Neural progenitor cell (in vitro differentiated cells): ENCODE measurements at regions not wholly inside any gene's neighbourhood (a gene's known extent, or its start where the extent isn't known, plus 50 kb on each side); places are given as distances from the start of the nearest gene placed in this dataset.

Source experiments
- DNase-seq: peaks from one replicate; pipeline ENCODE4 v3.0.0-alpha.2; 2016; ENCODE audit warnings: low spot score
- H2AFZ ChIP-seq: fragments of 200-600 bp; sonication (generic); replicated peaks from 2 replicates; pipeline ENCODE4 v1.6.1; 2016; ENCODE audit warnings: antibody characterized with exemption
- H3F3A ChIP-seq: fragments of 200-600 bp; sonication (generic); 2 replicates; pipeline ENCODE4 v1.6.1; 2016; ENCODE audit warnings: antibody characterized with exemption, low read depth
- H3K27ac ChIP-seq: fragments of 200-600 bp; sonication (generic); 2 replicates; pipeline ENCODE4 v1.5.1; 2016; ENCODE audit warnings: mild to moderate bottlenecking
- H3K27me3 ChIP-seq: fragments of 200-600 bp; sonication (generic); 2 replicates; pipeline ENCODE4 v1.6.1; 2016; ENCODE audit warnings: mild to moderate bottlenecking, moderate library complexity
- H3K36me3 ChIP-seq: fragments of 200-600 bp; sonication (generic); 2 replicates; pipeline ENCODE4 v1.5.1; 2016
- H3K4me1 ChIP-seq: fragments of 200-600 bp; sonication (generic); 2 replicates; pipeline ENCODE4 v1.6.1; 2016; ENCODE audit warnings: mixed run types
- H3K4me2 ChIP-seq: fragments of 200-600 bp; sonication (generic); 2 replicates; pipeline ENCODE4 v1.6.1; 2016
- H3K4me3 ChIP-seq: fragments of 200-600 bp; sonication (generic); 2 replicates; pipeline ENCODE4 v1.5.1; 2016
- H3K79me2 ChIP-seq: fragments of 200-600 bp; sonication (generic); 2 replicates; pipeline ENCODE4 v1.6.1; 2016; ENCODE audit warnings: low read depth
- H3K9ac ChIP-seq: fragments of 200-600 bp; sonication (generic); 2 replicates; pipeline ENCODE4 v1.6.1; 2016
- H3K9me3 ChIP-seq: fragments of 200-600 bp; sonication (generic); 2 replicates; pipeline ENCODE4 v1.5.1; 2016; ENCODE audit warnings: low read depth
- H4K20me1 ChIP-seq: fragments of 200-600 bp; sonication (generic); 2 replicates; pipeline ENCODE4 v1.6.1; 2016; ENCODE audit warnings: low read depth
- H3K27ac Mint-ChIP-seq: 3 replicates; pipeline ENCODE4 v1.8.0; 2021; ENCODE audit warnings: mixed read lengths
- H3K27me3 Mint-ChIP-seq: 2 replicates; pipeline ENCODE4 v1.8.0; 2022; ENCODE audit warnings: low read depth, mild to moderate bottlenecking, inconsistent platforms, moderate library complexity, mixed read lengths; ENCODE audit not compliant: insufficient read depth
- H3K36me3 Mint-ChIP-seq: 3 replicates; pipeline ENCODE4 v1.8.0; 2021; ENCODE audit warnings: mixed read lengths
- H3K4me1 Mint-ChIP-seq: 3 replicates; pipeline ENCODE4 v1.8.0; 2021; ENCODE audit warnings: mixed read lengths
- H3K4me3 Mint-ChIP-seq: 3 replicates; pipeline ENCODE4 v1.8.0; 2021; ENCODE audit warnings: mild to moderate bottlenecking, moderate library complexity, mixed read lengths
- H3K9me3 Mint-ChIP-seq: 3 replicates; pipeline ENCODE4 v1.8.0; 2020; ENCODE audit warnings: mixed read lengths
- CTCF ChIP-seq: fragments of 200-600 bp; sonication (generic); IDR thresholded peaks from 2 replicates; pipeline ENCODE4 v1.5.1; 2017; ENCODE audit warnings: antibody characterized with exemption, mild to moderate bottlenecking
- EZH2 ChIP-seq: fragments of 200-600 bp; sonication (generic); IDR thresholded peaks from 2 replicates; pipeline ENCODE4 v1.6.1; 2017; ENCODE audit warnings: antibody characterized with exemption, mild to moderate bottlenecking, moderate library complexity
- EZH2phosphoT487 ChIP-seq: fragments of 200-600 bp; sonication (generic); IDR thresholded peaks from 2 replicates; pipeline ENCODE4 v1.6.1; 2017; ENCODE audit warnings: antibody characterized with exemption

- H3K4me3 ChIP-seq, result no peak overlapping the region
- H3K27me3 ChIP-seq, result no peaks in the 10 kb centered on the region
- H4K20me1 ChIP-seq, result no peaks in the 10 kb centered on the region
- H3K36me3 ChIP-seq, result no peaks in the 10 kb centered on the region
- Mint-ChIP-seq H3K27ac (peak overlapping the region; percentile 67), H3K4me1 (peaks cover 4% of the 10 kb centered on the region), H3K9me3 (peaks cover 2% of the 10 kb centered on the region), H3K36me3 (no peaks in the 10 kb centered on the region), H3K27me3 (peaks cover 6% of the 10 kb centered on the region), H3K4me3 (no peak overlapping the region)
- no peak overlapping the region for H3K4me2 ChIP-seq
- H2AFZ ChIP-seq, result no peak overlapping the region
- H3F3A ChIP-seq, result no peaks in the 10 kb centered on the region
- H3K9me3 ChIP-seq, result no peaks in the 10 kb centered on the region
- no peaks in the 10 kb centered on the region for H3K79me2 ChIP-seq
- TF ChIP-seq EZH2 (no peak), EZH2phosphoT487 (no peak), CTCF (no peak)
- DNase-seq, result no peak
- no peak overlapping the region for H3K27ac ChIP-seq
- H3K4me1 ChIP-seq, result no peaks in the 10 kb centered on the region
- no peak overlapping the region for H3K9ac ChIP-seq
Measured at GRCh38 chr12:105803292-105803691, 335.5 kb downstream of the NUAK1 start.

- H3K27me3 ChIP-seq, result no peaks in the 10 kb centered on the region
- no peak overlapping the region for H3K27ac ChIP-seq
- no peak for DNase-seq
- no peak overlapping the region for H3K4me2 ChIP-seq
- Mint-ChIP-seq H3K4me1 (peaks cover 4% of the 10 kb centered on the region), H3K36me3 (no peaks in the 10 kb centered on the region), H3K27me3 (peaks cover 6% of the 10 kb centered on the region), H3K9me3 (peaks cover 2% of the 10 kb centered on the region), H3K27ac (no peak overlapping the region), H3K4me3 (no peak overlapping the region)
- H3K79me2 ChIP-seq, result no peaks in the 10 kb centered on the region
- no peak overlapping the region for H3K4me3 ChIP-seq
- no peaks in the 10 kb centered on the region for H3K4me1 ChIP-seq
- H3K9me3 ChIP-seq, result no peaks in the 10 kb centered on the region
- no peak overlapping the region for H3K9ac ChIP-seq
- H2AFZ ChIP-seq, result no peak overlapping the region
- no peaks in the 10 kb centered on the region for H3F3A ChIP-seq
- TF ChIP-seq EZH2phosphoT487, result no peak
- no peak for TF ChIP-seq EZH2
- TF ChIP-seq CTCF, result no peak
- H3K36me3 ChIP-seq, result no peaks in the 10 kb centered on the region
- H4K20me1 ChIP-seq, result no peaks in the 10 kb centered on the region
Measured at GRCh38 chr12:105804591-105805265, 334.0 kb downstream of the NUAK1 start.

GRCh38 chr12:105805730-105806399 is 332.9 kb downstream of the NUAK1 start:
- no peaks in the 10 kb centered on the region for H3K79me2 ChIP-seq
- H3K27me3 ChIP-seq, result no peaks in the 10 kb centered on the region
- H3K4me3 ChIP-seq, result no peak overlapping the region
- Mint-ChIP-seq H3K4me1 (peaks cover 4% of the 10 kb centered on the region), H3K9me3 (peaks cover 2% of the 10 kb centered on the region), H3K4me3 (no peak overlapping the region), H3K36me3 (no peaks in the 10 kb centered on the region), H3K27ac (no peak overlapping the region), H3K27me3 (peaks cover 3% of the 10 kb centered on the region)
- no peak overlapping the region for H3K27ac ChIP-seq
- no peaks in the 10 kb centered on the region for H3K4me1 ChIP-seq
- H3K36me3 ChIP-seq, result no peaks in the 10 kb centered on the region
- no peaks in the 10 kb centered on the region for H3F3A ChIP-seq
- TF ChIP-seq EZH2phosphoT487 (no peak), EZH2 (no peak), CTCF (no peak)
- no peaks in the 10 kb centered on the region for H3K9me3 ChIP-seq
- H3K4me2 ChIP-seq, result no peak overlapping the region
- no peak for DNase-seq
- no peak overlapping the region for H2AFZ ChIP-seq
- H3K9ac ChIP-seq, result no peak overlapping the region
- no peaks in the 10 kb centered on the region for H4K20me1 ChIP-seq
